Right kidney (tissue), 1 donor: ENCODE measurements at regions not wholly inside any gene's neighbourhood (a gene's known extent, or its start where the extent isn't known, plus 50 kb on each side); places are given as distances from the start of the nearest gene placed in this dataset.

ENCODE experiments used
- DNase-seq: peaks from one replicate; pipeline ENCODE4 v3.0.0-alpha.2; 2016

DNA sequence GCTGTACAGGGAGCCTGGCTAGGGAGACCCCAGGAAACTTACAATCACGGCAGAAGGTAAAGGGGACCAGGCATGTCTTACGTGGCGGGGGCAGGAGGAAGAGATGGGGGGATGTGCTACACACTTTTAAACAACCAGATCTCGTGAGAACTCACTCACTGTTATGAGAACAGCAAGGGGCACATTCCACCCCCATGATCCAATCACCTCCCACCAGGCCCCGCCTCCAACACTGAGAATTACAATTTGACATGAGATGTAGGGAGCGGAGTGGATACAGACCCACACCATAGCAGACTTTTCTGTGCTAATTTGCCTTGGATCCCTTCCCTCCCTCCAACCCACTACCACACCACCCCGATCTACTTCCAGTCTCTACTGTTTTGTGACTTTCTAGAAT lies 106.7 kb upstream of the PEG3 start:
- no peak for DNase-seq

DNA sequence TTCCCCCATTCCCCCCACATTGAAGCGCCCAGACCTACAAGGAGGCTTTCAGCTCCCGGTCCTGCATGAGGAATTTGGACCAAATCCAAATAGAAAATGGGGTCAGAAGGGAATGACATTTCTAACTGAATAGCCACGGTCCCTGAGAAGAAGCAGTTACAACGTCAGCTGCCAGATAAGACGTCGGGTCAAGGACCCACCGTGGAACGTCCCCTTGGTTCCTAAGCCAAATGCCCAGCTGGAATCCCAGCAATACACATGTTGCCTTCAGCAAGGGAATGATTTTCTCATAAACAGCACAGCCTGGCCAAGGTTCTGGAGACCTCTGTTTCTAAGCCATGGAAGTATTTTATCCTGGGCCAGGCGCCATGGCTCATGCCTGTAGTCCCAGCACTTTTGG lies 109.1 kb upstream of the PEG3 start:
- DNase-seq, result no peak

DNA sequence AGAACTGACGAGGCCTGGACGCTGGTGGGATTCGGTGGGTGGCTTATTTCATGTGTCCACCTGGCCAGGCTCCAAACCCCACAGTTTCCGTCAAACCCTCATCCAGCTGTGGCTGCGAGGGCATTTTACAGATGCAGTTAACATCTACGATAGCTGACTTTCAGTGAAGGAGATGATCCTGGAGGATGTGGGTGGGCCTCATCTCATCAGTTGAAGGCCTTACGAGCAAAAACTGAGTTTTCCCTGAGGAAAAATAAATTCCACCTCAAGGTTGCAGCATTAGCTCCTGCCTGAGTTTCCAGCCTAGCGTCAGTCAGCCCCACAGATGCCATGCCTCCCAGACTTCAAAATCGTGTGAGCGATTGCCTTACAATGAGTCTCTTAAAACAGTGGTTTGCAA lies 111.1 kb upstream of the PEG3 start:
- no peak for DNase-seq

DNA sequence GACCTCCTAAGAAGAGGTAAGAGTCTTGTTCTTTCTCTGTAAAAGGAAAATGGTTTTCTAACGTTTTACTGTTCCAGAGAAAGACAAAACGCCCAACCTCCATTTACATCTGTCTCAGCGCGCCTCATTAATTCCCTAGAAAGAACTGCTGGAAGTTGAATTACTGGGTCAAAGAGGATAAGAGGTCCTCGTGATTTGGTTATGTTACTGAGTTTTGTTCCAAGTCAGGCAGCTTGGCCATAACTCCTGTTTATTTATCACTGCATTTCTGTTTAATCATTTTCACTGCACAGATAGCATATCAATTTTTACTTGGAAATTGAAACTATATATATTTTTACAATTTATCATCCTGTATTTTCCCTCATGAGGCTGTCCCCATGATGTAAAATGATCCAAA lies 112.9 kb upstream of the PEG3 start:
- no peak for DNase-seq

DNA sequence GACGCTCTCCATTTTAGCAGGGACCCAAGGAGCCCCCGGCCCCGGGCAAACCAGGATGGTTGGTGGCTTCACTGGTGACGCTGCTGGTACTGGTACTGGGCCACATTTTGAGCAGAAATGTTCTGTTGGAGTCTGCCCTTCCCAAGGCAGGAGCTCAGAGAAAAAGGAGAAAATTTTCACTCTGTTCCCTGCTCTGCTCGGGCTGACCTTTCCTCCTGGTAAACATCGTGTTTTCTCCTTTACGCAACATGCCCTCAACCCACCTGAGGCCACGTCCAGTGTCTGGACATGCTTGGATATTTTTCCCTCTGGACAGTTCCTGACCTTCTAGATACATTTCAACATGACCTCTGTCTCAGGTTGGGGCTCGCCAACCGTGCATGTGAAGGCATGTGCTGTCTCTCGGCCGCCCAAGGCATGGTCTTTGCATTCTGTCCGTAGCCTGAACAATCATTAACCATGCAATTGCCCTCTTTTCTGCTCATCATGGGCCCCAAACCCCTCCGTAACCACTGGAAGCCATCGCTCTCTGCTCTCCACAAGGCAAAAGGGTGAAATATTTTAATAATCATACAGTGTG lies 115.2 kb upstream of the PEG3 start:
- DNase-seq, result peak; percentile 47

DNA sequence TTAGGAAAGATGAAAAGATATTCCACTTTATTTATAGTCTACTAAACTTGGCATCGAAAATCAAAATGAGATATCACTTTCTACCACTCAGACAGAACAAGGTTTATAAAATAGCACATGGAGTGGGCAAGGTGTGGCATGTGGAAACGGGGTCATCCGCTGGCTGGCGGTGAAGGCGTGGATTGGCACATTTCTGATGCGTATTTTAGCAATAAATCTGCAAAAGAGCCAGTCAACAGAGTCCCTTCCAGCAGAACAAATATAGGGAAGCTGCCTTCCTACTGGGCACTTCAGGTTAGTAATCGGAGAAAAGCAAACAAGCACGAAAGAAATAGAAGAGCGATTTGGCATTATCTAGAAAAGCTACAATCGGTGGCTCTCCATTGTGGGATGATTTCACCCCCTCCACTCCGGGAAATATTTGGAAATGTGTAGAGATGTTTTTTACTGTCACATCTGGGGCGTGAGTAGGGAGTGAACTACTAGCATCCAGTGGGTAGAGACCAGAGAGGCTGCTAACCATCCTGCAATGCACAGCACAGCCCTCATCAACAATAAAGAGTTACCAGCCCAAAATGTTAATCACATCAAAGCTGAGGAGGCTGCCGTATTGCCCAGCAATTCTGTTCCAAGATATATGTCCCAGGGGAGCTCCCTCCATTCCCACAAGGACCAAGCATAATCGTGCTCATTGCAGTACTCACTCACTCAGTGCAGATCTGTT lies 116.1 kb upstream of the PEG3 start:
- DNase-seq, result no peak

DNA sequence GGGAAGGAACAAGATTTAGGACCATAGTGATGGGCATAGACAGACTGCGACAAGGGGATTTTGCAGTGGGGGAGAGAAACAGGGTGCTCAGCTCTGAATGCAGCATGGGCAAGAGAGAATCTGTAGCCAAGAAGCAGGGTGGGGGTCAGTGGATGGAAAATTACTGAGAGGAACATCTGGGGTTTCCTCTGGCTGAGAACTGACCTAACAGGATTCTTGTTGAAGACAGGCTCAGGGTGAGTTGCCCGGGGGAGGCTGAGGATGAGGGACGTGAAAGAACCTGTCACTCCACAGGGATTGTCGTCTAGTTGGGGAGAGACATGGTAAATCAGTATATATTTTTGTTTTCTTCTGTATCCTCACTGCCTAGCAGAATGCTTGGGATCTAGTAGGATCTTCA lies 118.7 kb upstream of the PEG3 start:
- DNase-seq, result no peak

DNA sequence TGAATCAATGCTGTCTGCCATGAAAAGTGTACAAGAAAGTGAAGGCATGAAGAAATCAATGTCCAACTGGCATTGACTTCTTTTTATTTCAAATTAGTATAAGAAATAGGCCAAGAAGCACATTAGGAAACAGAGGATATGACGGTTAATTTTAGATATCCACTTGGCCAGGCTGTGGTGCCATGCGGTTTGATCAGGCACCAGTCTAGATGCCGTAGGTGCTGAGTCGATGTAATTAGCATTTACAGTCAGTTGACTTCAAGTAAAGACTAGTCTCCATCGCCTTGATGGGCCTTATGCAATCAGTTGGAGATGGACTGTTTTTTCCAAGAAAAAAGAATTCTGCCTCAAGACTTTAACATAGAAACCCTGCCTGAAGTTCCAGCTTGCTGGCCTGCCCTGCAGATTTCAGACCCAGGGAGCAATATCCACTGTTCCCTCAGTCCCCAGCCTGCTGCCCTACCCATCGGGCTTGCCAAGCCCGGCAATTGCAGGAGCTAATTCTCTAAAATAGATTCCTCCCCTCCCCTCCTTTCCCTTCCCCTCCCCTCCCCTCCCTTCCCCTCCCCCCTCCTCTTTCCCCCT lies 120.5 kb upstream of the PEG3 start:
- DNase-seq, result no peak

DNA sequence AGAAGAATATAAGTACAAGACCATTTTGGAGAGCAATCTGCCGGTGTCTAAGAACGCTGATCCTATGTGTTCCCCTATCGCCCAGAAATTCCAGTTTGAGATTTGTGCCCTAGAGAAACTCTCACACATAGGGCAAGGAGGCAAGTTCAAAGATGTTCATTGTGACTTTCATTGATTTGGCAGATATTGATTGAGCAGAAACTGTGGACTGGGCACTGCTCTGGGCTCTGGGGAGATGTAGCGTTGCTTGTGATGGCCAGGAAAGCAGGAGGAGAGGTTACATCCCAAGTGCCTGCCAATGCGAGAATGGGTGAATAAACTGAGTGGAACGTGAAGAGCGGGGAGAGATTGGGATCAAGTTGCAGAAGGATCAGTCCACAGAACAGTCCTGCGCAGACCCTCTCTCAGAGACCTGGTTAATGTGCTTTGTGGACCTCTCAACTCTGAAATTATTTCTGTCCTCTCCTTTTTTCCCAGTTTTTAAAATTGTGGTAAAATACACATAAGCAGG lies 123.9 kb upstream of the PEG3 start:
- DNase-seq, result no peak

DNA sequence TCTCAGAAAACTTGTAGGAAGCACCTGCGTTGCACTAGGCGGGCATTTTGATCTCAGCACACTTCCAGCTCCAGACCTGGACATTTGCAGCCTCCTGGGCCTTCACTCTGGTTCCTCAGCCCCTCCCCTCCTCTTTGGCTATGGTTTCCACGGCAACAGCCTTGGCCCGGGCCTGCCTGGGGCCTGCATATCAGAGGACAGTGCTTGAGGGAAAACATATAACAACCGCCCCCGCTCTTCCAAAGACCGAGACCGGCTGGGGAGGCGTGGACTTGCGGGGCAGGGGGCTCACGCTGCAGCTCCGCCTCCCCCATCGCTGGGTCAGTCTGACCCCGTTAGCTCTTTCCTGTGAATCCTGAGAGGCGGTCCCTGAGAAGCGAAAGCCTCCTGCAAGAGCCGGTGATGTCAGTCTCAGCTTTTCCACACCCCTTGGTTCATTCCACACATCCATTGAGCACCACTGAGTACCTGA lies 125.7 kb upstream of the PEG3 start:
- peak; percentile 79 for DNase-seq

DNA sequence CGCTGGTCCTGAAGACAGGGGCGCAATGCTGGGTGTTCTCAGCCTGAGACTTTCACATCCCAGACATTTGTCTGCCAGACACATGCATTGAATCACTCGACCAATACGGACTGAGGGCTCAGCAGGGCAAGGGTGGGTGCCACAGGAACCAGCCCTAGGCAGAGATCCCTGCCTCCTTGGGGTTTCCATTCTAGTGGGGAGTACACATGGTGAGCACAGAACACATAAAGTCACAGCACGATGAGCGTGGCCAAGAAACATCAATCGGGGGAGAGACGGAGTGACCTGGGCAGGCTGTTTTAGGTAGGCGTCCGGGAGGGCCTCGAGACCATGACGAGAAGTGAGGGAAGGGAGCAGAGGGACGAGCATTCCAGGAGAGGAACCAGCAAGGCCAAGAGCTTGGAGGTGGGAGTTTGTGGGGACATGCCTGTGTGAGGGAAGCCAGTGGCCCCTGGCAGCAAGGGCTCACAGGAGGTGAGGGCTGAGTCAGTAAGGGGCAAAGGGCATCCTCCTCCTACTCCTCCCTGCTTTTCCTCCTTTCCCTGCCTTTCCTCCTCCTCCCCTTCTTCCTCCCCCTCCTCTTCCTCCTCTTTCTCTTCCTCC lies 126.3 kb upstream of the PEG3 start:
- no peak for DNase-seq

DNA sequence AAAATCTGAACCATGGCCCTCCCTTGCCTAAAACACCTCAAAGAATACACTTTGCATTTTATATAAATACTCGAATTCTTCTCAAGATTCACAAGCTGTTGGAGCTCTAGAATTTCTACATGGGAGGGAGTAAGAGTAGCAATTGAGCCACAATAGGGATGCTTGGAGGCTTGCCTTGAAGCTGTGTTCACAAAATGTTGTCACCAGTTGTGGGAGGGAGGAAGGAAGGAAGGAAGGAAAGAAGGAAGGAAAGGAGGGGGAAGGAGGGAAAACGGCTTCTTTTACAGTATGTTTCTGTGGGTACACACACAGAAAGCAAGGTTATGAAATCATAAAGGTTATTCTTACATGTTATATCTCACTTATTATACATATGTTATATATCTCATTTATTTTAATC lies 128.6 kb upstream of the PEG3 start:
- no peak for DNase-seq

DNA sequence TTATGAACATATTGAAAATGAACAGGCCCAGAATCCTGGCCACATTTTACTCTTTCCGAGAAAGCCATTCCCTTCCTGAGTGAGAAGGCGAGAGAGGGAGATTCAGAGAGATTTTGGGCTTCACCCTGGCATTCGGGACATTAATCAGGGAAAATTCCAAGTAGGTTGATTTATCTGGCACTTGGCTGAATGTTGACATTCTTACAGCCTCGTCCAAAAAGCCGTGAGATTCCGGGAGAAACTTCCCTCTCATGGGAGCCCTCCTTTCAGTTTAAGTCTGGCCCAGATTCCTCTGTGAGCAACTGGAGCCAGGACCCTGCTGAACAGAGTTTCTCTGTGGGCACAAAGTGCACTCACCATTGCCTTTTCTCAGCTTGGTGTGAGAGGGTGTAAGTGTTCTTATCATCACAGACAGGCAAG lies 129.2 kb upstream of the PEG3 start:
- peak; percentile 47 for DNase-seq

DNA sequence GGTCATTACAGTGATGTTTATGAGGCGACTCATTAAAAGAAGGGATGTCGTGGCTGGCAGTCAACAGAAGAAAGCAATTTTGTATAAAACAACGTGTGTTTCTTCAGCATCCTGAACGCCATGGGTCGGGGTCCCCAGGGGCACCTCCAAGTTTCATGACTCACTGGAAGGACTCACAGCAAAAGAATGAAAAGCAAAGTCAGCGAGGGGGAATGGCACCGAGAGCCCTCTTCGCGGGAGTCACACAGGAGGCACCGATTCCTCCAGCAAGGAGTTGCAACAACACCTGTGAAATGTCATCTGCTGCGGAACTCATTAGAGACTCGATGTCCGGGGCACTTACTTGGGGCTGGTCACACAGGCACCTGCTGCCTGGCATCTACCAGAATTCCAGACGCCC lies 130.7 kb upstream of the PEG3 start:
- no peak for DNase-seq

DNA sequence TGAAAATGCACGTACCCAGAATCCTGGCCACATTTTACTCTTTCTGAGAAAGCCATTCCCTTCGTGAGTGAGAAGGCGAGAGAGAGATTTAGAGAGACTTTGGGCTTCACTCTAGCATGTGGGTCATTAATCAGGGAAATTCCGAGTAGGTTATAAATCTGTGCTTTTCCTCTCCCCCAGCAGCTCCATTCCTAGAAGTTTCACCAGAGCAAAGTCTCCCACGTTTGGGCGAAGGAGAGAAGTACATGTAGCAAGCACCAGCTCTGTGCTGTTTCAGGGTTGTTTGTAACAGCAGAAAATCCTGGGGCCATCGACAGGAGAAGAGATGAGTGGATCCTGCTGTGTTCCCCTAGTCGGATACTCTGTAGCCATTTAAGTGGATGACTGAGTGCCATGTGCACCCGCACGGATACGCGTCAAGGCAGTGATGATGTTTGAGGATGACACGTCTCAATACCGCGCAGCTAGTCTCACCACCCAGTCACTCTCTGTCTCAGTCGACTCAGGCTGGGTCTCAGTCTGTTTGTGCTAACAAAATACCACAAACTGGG lies 131.8 kb upstream of the PEG3 start:
- DNase-seq, result peak; percentile 63

DNA sequence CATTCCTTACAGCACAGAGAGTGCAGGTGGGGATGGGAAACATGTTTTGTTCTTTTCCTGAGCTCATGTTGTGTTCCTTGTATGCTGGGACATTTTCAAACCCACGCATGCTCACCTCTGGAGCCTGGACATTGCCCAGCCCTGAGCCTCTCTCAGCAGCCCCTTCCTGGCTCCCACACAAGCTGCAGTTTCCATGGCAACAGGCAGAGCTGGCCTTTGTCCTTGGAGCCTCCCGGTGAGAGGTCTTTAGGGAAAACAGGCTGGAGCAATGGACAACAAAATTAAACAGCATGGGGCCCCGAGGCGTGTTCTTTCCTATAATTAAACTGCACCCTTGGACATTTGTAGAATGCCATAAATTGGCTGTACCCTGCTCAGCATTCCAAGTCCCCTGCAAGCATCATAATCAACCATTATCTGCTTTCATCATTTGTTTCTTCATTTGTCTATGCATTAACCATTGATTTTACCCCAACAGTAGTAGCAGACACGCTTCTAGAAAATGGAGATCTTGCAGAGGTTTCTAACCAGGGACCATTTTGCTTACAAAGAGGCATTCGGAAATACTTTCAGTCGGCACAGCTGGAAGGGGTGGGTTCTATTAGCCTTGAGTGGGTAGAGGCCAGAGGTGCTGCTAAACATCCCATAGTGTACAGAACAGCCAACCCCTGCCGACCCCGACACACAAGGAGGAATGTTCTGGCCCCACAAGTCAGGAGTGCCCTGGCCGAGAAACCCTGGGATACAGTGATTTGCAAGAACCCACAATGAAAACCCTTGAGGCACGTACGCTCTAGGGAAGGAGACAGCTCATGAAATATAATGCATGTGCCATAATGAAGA lies 133.4 kb upstream of the PEG3 start:
- peak; percentile 51 for DNase-seq

DNA sequence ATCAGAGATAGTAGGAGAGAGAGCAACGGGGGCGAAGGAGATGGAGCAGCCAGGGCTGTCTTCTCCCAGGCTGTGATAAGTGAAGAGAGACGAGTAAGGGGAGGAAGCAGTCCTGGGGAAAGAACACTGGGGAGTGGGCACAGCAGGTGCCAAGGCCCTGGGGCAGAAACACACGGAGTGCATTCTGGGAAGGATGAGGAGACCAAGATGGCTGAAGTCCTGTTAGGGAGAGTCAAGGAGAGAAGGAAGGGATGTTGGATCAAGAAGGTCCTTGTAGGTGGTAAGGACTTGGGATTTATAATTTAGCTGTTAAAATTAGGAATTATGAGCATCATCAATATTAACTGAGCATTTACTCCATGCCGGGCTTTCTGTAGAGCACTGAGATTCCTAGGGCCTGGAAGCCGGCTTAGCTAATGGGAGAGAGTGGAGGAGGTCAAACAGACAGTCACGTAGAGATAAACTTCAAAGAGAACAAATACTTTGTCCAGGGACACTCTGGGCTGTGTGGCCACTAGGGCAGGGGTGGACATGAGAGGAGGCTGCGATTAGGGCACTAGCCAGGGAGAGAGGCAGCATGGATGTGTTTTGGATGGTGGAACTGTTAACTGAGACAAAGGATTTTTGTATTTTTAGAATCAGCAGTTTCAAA lies 134.2 kb upstream of the PEG3 start:
- no peak for DNase-seq

DNA sequence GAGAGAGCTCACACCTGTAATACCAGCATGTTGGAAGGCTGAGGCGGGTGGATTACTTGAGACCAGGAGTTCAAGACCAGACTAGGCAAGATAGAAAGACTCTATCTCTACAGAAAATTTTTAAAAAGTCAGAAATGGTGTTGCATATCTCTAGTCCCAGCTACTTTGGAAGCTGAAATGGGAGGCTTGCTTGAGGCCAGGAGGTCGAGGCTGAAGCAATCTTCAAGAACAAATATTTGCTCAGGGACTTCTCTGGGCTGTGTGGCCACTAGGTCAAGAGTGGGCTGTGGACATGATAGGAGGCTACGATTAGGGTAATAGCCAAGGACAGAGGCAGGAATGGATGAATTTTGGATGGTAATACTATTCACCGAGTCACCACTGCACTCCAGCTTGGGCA lies 135.8 kb upstream of the PEG3 start:
- no peak for DNase-seq

DNA sequence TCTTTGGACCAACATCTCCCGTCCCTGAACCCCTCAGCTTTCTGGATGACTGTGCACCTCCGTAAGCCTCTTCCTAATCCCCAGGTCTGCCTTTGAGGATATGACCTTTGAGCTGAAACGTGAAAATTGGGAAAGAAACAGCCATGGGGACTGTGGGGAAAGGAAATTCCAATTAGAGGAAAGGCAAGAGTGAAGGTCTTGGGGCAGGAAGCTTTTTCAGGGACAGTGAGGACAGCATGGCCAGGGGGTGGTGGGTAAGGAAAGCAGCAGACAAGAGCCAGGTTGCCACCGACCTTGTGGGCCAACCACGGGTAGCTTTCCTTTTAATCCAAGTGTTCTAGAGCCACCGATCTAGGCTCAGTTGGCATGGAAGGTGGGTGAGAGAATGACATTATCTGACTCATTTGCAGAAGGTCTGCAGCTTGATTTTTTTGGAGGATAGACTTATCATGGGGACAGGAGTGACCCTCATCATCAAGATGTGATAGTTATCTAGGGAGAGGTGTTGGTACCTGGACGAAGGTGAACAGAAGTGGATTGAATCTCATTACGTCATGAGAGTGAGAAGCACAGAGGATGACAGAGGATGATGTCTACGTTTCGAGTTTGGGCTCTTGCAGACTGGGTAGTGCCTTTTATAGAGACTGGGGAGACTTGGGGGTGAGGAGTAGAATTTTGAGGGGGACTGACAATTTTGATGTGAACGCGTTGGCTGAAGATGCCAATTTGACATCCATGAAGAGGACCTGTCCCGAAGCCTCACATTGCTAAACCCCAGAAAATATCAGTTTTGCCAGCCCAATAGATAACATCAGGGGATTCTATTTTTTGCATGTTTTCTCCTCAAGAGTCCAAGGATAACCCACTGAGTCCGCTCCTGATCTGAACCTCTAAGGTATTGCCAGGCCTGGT lies 136.7 kb upstream of the PEG3 start:
- no peak for DNase-seq

DNA sequence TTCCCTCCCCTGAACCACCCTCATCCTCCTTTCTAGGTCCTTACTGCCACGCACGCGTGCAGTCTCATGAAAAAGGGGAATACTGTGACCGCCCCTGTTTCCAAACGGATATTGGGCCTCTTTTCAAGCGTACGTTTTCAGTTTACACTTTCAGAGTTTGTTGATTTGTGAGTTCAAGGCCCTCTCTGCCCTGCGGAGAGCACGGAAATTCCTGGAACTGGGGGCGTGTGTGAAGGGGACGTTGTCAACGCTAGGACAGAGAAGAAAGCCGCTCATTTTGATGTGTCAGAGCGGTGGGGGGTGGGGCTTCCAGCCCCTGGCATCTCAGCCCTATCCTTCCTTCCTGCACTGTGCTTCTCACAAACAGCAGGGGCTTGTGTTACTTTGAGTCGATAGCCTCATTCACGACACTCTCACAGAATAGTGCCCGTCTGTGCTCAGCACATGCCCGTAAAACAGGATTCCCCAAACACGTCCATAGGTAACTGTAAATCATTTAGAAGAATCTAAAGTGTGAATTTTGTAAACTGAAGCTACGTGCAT lies 137.6 kb upstream of the PEG3 start:
- DNase-seq, result no peak
